ENCODE measurements at regions not wholly inside any gene's neighbourhood (a gene's known extent, or its start where the extent isn't known, plus 50 kb on each side); places are given as distances from the start of the nearest gene placed in this dataset.

DNA sequence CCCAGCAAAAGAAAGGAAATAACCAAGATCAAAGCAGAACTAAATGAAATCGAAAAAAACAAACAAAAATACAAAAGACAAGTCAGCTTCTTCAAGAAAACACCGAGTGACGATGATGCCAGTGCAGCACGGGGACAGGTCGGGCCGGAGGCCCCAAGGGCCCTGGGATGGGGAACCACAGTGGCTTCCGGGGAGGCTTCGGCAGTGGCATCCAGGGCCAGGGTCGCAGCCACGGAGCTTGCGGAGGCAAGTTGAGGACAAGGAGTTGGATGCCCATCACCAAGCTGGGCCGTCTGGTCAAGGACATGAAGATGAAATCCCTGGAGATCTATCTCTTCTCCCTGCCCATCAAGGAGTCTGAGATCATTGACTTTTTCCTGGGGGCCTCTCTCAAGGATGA is 53.2 kb upstream of the WDR41 start:
- intact Hi-C loops (cut with DNase I), result no loop called here
- Histone ChIP-seq H3K4me1 (no peaks in the 10 kb centered on the region), H3K27ac (no peak overlapping the region), H3K4me3 (no peak overlapping the region), H3K36me3 (no peaks in the 10 kb centered on the region), H3K27me3 (peaks cover 0 to 4% (median 0%) of the 10 kb centered on the region in 7 donors), H3K9me3 (peaks cover 0 to 28% (median 0%) of the 10 kb centered on the region in 11 donors)
- 93 to 95% methylated on average over 12 of the region's 12 CpGs for WGBS, 2 donors
- TF ChIP-seq CTCF (IDR thresholded peaks at IDR 0.05), result no peak
- ATAC-seq (no peak), DNase-seq (no peak)

Data from heart right ventricle (tissue), 16 donors.